GM18511 (cell line): ENCODE measurements at regions not wholly inside any gene's neighbourhood (a gene's known extent, or its start where the extent isn't known, plus 50 kb on each side); places are given as distances from the start of the nearest gene placed in this dataset.

ENCODE experiments used
- ATAC-seq: cut with Tn5 transposase; IDR thresholded peaks from one replicate; pipeline ENCODE4 v1.9.1; 2021; ENCODE audit warnings: mild to moderate bottlenecking, moderate library complexity; ENCODE audit not compliant: unreplicated experiment

DNA sequence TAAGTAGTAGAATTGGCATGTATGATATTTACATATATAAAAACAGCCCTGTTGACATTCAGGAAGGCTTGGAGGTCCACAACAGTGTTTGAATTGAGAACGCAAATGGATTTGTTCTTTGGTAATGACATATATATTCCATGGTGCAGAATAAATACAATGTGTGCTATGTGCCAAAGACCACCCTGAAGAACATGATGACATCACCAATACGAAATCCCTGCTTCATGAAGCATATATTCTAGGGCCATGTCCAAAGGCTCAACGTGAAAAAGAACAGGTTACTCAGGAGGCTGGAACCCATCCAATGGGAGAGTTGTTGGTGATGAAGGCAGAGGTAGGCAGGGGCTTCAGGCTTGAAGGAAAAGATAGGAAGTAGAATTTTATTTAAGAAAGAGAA is 423.9 kb upstream of the MAF start:
- ATAC-seq, result no peak

GRCh38 chr16:80023865-80024264 is 423.3 kb upstream of the MAF start:
- no peak for ATAC-seq

DNA sequence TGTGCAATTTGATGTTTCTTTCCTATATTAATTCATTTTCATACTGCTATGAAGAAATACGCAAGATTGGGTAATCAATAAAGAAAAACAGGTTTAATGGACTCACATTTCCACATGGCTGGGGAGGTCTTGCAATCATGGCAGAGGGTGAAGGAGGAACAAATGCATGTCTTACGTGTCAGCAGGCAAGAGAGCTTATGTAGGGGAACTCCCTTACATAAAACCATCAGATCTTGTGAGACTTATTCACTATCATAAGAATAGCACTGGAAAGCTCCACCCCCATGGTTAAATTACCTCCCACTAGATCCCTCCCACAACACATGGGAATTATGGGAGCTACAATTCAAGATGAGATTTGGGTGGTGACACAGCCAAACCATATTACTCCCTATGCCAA is 418.9 kb upstream of the MAF start:
- no peak for ATAC-seq

- ATAC-seq, result no peak
Measured at GRCh38 chr16:80018466-80018865, 417.9 kb upstream of the MAF start.

- ATAC-seq, result no peak
Measured at GRCh38 chr16:80016731-80017326, 416.3 kb upstream of the MAF start.

DNA sequence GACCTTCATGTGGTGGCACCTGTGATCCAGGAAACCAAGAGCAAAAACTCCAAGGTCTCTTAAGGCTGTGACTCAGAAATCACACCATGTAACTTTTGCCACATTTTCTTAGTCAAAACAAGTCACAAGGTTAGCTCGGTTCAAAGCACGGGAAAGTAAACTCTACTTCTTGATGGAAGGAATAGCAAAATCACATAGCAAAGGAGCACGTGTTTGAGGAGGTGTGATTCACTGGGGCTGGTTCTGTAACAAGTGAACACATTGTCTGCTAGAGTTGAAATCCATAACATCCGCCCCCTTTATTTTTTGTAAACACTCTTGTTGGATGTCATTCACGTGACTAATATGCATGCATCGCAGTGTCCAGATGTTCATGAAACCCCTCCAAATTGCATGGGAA is 415.0 kb upstream of the MAF start:
- no peak for ATAC-seq

DNA sequence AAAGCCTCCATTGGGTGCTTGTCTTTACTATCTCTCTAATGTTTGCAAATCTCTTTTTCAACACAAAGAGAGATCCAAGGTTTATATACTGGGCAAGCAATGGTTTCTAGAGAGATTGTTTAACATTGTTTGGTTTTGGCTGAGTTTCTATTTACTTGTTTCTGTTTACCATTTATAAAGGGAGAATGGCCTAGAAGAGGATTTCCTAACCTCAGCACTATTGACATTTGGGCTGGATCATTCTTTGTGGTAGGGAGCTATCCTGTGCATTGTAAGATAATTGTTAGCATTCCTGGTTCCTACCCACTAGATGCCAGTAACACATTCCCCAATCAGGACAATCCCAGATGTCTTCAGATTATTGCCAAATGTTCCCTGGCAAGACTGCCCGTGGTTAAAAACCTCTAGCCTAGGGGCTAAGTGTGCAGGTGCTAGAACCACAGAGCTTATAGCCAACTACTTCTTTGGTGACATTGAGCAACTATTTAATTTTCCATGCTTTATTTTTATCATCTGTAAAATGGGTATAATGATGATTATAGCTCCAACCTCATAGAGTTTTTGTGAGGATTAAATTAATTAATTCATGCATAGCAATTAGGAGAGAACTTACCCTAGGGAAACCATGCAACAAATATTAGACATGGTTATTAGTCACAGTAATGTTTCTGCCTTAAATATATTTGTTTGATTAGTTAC is 413.9 kb upstream of the MAF start:
- no peak for ATAC-seq

DNA sequence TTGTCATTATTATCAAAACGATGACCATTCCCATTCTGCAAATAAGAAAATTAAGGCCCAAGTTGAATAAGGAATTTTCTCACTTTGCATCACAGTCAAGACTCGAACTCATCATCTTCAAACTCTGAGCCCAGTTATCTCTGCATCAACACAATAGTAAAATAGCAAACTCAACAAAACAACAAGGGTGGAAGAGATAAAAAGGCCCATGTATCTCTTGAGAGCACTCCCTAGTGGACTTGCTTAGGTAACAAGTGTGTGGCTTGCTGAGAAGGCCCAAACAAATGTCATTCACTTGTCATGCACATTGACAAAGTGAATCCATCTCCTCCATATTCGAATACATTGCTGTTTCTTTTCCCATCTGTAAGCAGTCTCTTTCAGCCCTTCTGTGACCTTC is 412.0 kb upstream of the MAF start:
- ATAC-seq, result no peak

- ATAC-seq, result no peak
Measured at GRCh38 chr16:80009971-80010659, 409.6 kb upstream of the MAF start.

DNA sequence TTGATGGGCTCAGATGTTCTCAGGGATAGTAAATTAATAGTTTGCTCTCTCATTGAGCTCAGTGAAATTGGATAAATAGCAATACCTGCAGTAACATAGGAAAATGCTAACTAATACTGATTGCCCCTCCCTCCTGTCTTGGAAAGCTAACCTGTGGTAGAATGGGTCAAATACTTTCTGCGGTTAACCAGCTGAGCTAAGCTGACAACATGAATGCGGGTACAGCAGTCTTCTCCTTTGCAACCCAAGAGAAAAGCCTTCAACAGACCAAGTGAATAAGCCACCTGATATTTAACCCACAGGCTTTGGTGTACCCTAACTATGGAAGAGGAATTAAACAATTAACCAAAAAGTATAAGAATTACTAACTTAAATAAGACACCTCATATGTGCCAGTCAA is 408.3 kb upstream of the MAF start:
- no peak for ATAC-seq

- no peak for ATAC-seq
Measured at GRCh38 chr16:80007231-80007630, 406.7 kb upstream of the MAF start.

DNA sequence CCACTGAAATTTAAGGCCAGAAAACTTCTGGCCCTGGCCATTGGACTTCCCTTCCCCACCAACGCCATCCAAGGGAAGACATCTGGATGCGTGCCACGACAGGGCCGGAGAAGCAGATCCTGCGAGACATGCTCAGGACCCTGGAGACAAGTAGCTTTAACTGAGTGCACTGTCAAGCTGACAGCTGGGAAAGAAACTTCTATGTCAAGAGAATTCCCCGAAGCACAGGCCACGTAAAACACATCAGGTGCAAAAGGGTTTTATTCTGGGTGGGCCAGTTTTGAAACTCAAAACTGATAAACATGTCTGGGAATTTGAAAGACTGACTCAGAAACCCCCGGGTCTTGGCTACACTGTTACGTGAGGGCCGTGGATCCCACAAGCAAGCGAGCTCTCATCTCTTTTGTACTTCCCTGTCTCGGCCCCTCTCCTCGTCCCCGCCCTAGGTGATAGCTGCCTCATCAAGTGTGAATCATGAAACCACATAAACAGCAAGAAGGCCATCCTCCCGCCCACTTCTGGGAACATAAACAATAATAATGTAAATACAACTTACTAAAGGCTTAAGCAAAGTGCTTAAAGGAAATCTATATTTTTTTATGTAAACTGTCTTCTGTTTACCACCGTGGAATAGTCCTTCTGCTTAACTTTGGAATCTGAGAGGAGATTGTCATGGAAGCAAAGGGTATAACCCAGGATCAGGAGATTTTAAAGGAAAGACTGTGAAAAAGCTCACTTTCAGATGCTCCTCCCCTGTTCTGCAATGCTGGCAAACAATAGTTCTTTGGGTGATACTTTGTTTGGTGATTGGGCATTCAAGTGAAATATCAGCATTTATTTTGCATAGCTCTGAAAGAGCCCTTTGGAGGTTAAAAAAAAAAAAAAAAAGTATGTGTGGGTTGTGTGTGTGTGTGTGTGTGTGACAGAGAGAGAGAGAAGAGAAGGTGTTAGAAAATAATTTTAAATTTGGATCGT is 406.0 kb upstream of the MAF start:
- ATAC-seq, result no peak

DNA sequence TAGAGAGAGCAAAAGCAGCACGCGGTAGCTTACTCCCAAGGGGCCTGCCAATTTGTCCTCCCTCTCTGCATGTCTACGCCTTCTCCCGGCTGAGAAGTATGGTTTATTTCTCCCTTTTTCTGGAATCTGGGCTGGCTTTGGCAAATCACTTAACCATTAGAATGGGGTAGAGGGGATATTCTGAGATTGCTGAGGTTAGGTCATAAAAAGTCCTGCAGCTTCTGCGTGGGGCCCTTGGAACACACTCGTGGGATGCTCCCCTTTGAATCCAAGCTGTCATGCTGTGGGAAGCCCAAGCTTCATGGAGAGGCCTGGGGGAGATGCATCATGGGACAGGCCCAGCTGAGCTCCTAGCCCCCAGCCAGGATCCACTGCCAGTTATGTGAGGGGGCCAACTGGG is 403.6 kb upstream of the MAF start:
- ATAC-seq, result no peak

- ATAC-seq, result no peak
Measured at GRCh38 chr16:80002261-80002660, 401.7 kb upstream of the MAF start.

DNA sequence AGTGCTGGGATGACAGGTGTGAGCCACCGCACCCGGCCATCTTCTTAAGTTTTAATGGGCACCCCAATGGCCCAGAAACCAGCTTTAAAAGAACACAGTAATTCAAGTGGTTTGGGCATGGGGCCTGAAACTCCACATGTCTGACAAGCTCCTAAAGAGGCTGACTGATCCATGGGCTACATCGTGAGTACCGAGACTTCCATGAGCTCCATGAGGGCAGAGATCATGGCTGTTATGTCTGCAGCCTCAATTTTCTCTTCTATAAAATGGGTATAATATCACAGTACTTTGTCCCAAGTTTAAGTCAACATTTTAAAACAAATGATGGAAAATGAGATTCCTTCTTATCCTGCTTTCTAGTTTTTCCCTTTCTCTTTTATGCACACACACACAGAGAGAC is 397.6 kb upstream of the MAF start:
- ATAC-seq, result no peak

GRCh38 chr16:79997257-79997656 is 396.7 kb upstream of the MAF start:
- no peak for ATAC-seq

- ATAC-seq, result no peak
Measured at GRCh38 chr16:79996321-79996720, 395.8 kb upstream of the MAF start.

GRCh38 chr16:79995315-79995714 is 394.8 kb upstream of the MAF start:
- ATAC-seq, result no peak

DNA sequence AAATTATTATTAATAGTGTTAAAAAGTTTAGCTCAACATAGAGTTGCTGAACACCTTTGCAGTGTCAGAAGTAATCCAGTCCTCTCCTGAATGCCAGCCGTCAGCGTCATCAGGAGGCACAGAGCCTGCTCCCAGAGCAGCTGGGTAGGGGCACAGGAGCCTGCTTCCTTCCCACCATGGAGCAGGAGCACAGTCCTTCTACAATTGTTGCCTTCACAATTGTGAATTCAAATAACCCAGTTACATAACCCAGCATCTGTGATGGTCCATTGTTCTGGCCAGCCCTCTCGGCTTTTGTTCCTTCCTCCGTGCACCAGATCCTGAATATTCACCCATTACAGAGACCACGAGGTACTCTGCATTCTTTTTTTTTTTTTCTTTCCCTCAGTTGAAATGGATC is 393.9 kb upstream of the MAF start:
- ATAC-seq, result no peak

DNA sequence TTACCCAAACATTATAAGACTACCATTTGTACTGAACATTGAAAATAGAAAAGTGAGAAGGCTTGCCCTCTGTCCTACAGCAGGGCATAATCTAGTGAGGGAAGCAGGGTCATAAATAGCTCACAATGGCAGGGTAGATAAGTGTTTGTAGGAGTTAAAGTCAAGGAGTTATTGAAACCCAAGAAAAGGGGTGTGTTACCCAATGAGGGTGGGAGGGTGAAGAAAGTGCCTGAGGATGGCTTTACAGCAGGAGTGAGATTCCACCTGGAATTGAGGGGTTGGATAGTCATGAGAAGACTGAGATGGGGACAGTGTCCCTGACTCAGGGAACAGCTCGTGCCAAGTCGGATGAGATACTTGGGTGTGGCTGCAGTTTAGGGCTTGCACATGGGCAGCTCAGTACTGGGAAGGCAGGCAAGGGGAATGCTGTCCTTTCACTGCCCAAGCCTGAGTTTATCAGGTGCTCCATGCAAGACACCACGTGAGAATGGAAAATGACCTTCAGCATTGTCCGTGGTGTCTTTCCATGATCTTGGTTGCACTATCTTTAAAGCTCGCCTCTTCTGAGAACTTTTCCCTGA is 393.2 kb upstream of the MAF start:
- no peak for ATAC-seq

DNA sequence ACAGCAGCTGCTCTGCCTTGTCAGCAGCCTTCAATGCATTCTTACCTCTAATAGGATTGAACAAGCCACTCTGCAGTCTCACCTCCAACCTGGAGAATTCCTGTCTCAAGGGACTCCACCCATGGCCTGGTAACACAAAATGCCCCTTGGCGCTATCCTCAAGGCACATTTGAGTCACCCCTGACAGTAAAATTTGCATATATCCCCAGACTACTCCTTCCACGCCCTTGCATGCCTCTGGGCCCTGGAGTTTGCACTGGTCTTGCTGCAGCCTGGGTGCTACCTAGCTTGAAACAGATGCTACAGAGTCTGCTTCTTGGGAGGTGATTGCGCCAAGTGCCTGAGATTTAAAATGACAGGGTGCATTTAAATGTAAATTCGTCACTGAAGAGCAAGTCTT is 391.4 kb upstream of the MAF start:
- no peak for ATAC-seq
